Stimulated activated CD8-positive, alpha-beta memory T cell treated with anti-CD3 and anti-CD28 coated beads, Interleukin-2, amount 100 ng/mL, for 48 hours (primary cell): ENCODE measurements at regions not wholly inside any gene's neighbourhood (a gene's known extent, or its start where the extent isn't known, plus 50 kb on each side); places are given as distances from the start of the nearest gene placed in this dataset.
"Not testable (repeated sequence)": the region's sequence is repeated elsewhere in the genome, so short reads cannot be mapped to it uniquely, and the experiment has no call there.

Source experiments
- DNase-seq, 2 donors: peaks; one replicate each; pipeline ENCODE4 v3.0.0-alpha.2; 2020; ENCODE audit warnings: low read depth in 2 of 2

GRCh38 chr2:13858626-13859025 is 773.9 kb upstream of the LRATD1 start:
- DNase-seq = no peak

- DNase-seq = not testable (repeated sequence)
Measured at GRCh38 chr2:13868275-13868674, 764.2 kb upstream of the LRATD1 start.

- DNase-seq = no peak
Measured at GRCh38 chr2:13876491-13877037, 756.0 kb upstream of the LRATD1 start.

GRCh38 chr2:13877571-13877970 is 754.9 kb upstream of the LRATD1 start:
- no peak for DNase-seq

GRCh38 chr2:13884291-13884976 is 748.1 kb upstream of the LRATD1 start:
- no peak for DNase-seq

GRCh38 chr2:13901526-13901925 is 731.0 kb upstream of the LRATD1 start:
- DNase-seq = no peak

- no peak for DNase-seq
Measured at GRCh38 chr2:13905831-13906230, 726.7 kb upstream of the LRATD1 start.

- no peak for DNase-seq
Measured at GRCh38 chr2:13916066-13916465, 716.5 kb upstream of the LRATD1 start.

GRCh38 chr2:13917958-13918357 is 714.6 kb upstream of the LRATD1 start:
- no peak for DNase-seq

- no peak for DNase-seq
Measured at GRCh38 chr2:13919981-13920382, 712.5 kb upstream of the LRATD1 start.

GRCh38 chr2:13921245-13921644 is 711.3 kb upstream of the LRATD1 start:
- DNase-seq = no peak

- DNase-seq = no peak
Measured at GRCh38 chr2:13923823-13924222, 708.7 kb upstream of the LRATD1 start.

- no peak for DNase-seq
Measured at GRCh38 chr2:13942111-13942510, 690.4 kb upstream of the LRATD1 start.

- no peak for DNase-seq
Measured at GRCh38 chr2:13950761-13951160, 681.8 kb upstream of the LRATD1 start.

- no peak for DNase-seq
Measured at GRCh38 chr2:13968811-13969210, 663.7 kb upstream of the LRATD1 start.

- no peak for DNase-seq
Measured at GRCh38 chr2:13986119-13986720, 646.3 kb upstream of the LRATD1 start.

GRCh38 chr2:13996527-13996926 is 636.0 kb upstream of the LRATD1 start:
- no peak for DNase-seq

GRCh38 chr2:14011190-14011589 is 621.3 kb upstream of the LRATD1 start:
- no peak for DNase-seq

- DNase-seq = no peak
Measured at GRCh38 chr2:14015113-14015630, 617.3 kb upstream of the LRATD1 start.

- no peak for DNase-seq
Measured at GRCh38 chr2:14016289-14016955, 616.1 kb upstream of the LRATD1 start.

- DNase-seq = no peak
Measured at GRCh38 chr2:14018620-14019019, 613.9 kb upstream of the LRATD1 start.

- DNase-seq = no peak
Measured at GRCh38 chr2:14023558-14023957, 609.0 kb upstream of the LRATD1 start.

- no peak for DNase-seq
Measured at GRCh38 chr2:14039134-14039533, 593.4 kb upstream of the LRATD1 start.
